B cell (primary cell): ENCODE measurements at regions not wholly inside any gene's neighbourhood (a gene's known extent, or its start where the extent isn't known, plus 50 kb on each side); places are given as distances from the start of the nearest gene placed in this dataset.
"Not testable (repeated sequence)": the region's sequence is repeated elsewhere in the genome, so short reads cannot be mapped to it uniquely, and the experiment has no call there.

ENCODE experiments used
- EZH2 ChIP-seq: IDR thresholded peaks from 2 replicates; pipeline ENCODE4 v1.6.1; 2012; ENCODE audit warnings: borderline replicate concordance, low read depth, mild to moderate bottlenecking, moderate library complexity, low read length; ENCODE audit not compliant: insufficient read depth, poor library complexity, severe bottlenecking
- TF ChIP-seq, protein P1 (sequence below): fragments of 200-600 bp; IDR thresholded peaks from one replicate; pipeline ENCODE4 v1.8.0; 2022; ENCODE audit warnings: antibody characterized with exemption, mild to moderate bottlenecking

- TF ChIP-seq, protein P1, sequence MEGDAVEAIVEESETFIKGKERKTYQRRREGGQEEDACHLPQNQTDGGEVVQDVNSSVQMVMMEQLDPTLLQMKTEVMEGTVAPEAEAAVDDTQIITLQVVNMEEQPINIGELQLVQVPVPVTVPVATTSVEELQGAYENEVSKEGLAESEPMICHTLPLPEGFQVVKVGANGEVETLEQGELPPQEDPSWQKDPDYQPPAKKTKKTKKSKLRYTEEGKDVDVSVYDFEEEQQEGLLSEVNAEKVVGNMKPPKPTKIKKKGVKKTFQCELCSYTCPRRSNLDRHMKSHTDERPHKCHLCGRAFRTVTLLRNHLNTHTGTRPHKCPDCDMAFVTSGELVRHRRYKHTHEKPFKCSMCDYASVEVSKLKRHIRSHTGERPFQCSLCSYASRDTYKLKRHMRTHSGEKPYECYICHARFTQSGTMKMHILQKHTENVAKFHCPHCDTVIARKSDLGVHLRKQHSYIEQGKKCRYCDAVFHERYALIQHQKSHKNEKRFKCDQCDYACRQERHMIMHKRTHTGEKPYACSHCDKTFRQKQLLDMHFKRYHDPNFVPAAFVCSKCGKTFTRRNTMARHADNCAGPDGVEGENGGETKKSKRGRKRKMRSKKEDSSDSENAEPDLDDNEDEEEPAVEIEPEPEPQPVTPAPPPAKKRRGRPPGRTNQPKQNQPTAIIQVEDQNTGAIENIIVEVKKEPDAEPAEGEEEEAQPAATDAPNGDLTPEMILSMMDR: not testable (repeated sequence)
- not testable (repeated sequence) for TF ChIP-seq EZH2
Measured at GRCh38 chr2:185025891-185026290, 427.6 kb downstream of the ZNF804A start.
